Stomach (tissue), 4 donors: ENCODE measurements at regions not wholly inside any gene's neighbourhood (a gene's known extent, or its start where the extent isn't known, plus 50 kb on each side); places are given as distances from the start of the nearest gene placed in this dataset.

ENCODE experiments used
- EP300 ChIP-seq: sonication (generic); formaldehyde crosslinking; IDR thresholded peaks from one replicate; pipeline ENCODE4 v1.6.1; 2017; ENCODE audit warnings: antibody characterized with exemption
- POLR2A ChIP-seq, 4 donors: fragments of 450-650 bp; IDR thresholded peaks; one replicate each; pipeline ENCODE4 v1.6.1; 2016; ENCODE audit warnings: antibody characterized with exemption in 4 of 4, control low read depth in 2 of 4, mild to moderate bottlenecking in 1 of 4, moderate library complexity in 1 of 4
- POLR2AphosphoS5 ChIP-seq, 3 donors: sonication (generic); formaldehyde crosslinking; IDR thresholded peaks; one replicate each; pipeline ENCODE4 v1.6.1; 2016; ENCODE audit warnings: antibody characterized with exemption in 3 of 3
- TF ChIP-seq, protein P1 (sequence below), 7 experiments: fragments of 450-650 bp in 4 of 7; fragments of 200-600 bp in 3 of 7; sonication (generic) in 3 of 7; IDR thresholded peaks; one replicate each; pipeline ENCODE4 v1.5.1; 2016 to 2019; ENCODE audit warnings: antibody characterized with exemption in 7 of 7, control low read depth in 2 of 7, mild to moderate bottlenecking in 1 of 7

- TF ChIP-seq, protein P1, sequence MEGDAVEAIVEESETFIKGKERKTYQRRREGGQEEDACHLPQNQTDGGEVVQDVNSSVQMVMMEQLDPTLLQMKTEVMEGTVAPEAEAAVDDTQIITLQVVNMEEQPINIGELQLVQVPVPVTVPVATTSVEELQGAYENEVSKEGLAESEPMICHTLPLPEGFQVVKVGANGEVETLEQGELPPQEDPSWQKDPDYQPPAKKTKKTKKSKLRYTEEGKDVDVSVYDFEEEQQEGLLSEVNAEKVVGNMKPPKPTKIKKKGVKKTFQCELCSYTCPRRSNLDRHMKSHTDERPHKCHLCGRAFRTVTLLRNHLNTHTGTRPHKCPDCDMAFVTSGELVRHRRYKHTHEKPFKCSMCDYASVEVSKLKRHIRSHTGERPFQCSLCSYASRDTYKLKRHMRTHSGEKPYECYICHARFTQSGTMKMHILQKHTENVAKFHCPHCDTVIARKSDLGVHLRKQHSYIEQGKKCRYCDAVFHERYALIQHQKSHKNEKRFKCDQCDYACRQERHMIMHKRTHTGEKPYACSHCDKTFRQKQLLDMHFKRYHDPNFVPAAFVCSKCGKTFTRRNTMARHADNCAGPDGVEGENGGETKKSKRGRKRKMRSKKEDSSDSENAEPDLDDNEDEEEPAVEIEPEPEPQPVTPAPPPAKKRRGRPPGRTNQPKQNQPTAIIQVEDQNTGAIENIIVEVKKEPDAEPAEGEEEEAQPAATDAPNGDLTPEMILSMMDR (IDR thresholded peaks at IDR 0.05) = no peak
- TF ChIP-seq POLR2AphosphoS5 (IDR thresholded peaks at IDR 0.05) (no peak), POLR2A (IDR thresholded peaks at IDR 0.05) (no peak), EP300 (no peak)
Measured at GRCh38 chr4:124097447-124097846, 615.1 kb downstream of the ANKRD50 start.
